ENCODE measurements at regions not wholly inside any gene's neighbourhood (a gene's known extent, or its start where the extent isn't known, plus 50 kb on each side); places are given as distances from the start of the nearest gene placed in this dataset.
"Not testable (repeated sequence)": the region's sequence is repeated elsewhere in the genome, so short reads cannot be mapped to it uniquely, and the experiment has no call there.

GRCh38 chr1:72438270-72438669 is 155.9 kb upstream of the NEGR1 start:
- DNase-seq (ENCODE audit: low spot score) (no peak), FAIRE-seq (no peak)

GRCh38 chr1:72435025-72435424 is 152.7 kb upstream of the NEGR1 start:
- FAIRE-seq, result no peak

GRCh38 chr1:72434070-72434469 is 151.7 kb upstream of the NEGR1 start:
- DNase-seq (ENCODE audit: low spot score), result no peak

More at GRCh38 chr1:72435025-72435424, 152.7 kb upstream of the NEGR1 start:
- DNase-seq (ENCODE audit: low spot score), result no peak

GRCh38 chr1:72433591-72433990 is 151.3 kb upstream of the NEGR1 start:
- DNase-seq (ENCODE audit: low spot score), result no peak
- no peak for FAIRE-seq

More at GRCh38 chr1:72434070-72434469, 151.7 kb upstream of the NEGR1 start:
- FAIRE-seq, result no peak

GRCh38 chr1:72432645-72433267 is 150.4 kb upstream of the NEGR1 start:
- DNase-seq (ENCODE audit: low spot score) (no peak), FAIRE-seq (no peak)

GRCh38 chr1:72431810-72432209 is 149.5 kb upstream of the NEGR1 start:
- FAIRE-seq (no peak), DNase-seq (ENCODE audit: low spot score) (no peak)

- not testable (repeated sequence) for DNase-seq (ENCODE audit: low spot score); FAIRE-seq
These were observed 145.9 kb upstream of the NEGR1 start for GRCh38 chr1:72428276-72428675.

GRCh38 chr1:72419229-72419628 is 136.9 kb upstream of the NEGR1 start:
- FAIRE-seq (no peak), DNase-seq (ENCODE audit: low spot score) (no peak)

- no peak for DNase-seq (ENCODE audit: low spot score)
- FAIRE-seq, result no peak
These were observed 129.9 kb upstream of the NEGR1 start for GRCh38 chr1:72412286-72412685.

GRCh38 chr1:72399807-72400206 is 117.5 kb upstream of the NEGR1 start:
- no peak for DNase-seq (ENCODE audit: low spot score)
- FAIRE-seq, result no peak

- FAIRE-seq, result no peak
- peak; percentile 22 for DNase-seq (ENCODE audit: low spot score)
These were observed 115.4 kb upstream of the NEGR1 start for GRCh38 chr1:72397786-72398185.

- DNase-seq (ENCODE audit: low spot score) (no peak), FAIRE-seq (no peak)
These were observed 112.1 kb upstream of the NEGR1 start for GRCh38 chr1:72394457-72394856.

GRCh38 chr1:72379072-72379471 is 96.7 kb upstream of the NEGR1 start:
- no peak for DNase-seq (ENCODE audit: low spot score)
- FAIRE-seq, result no peak

- DNase-seq (ENCODE audit: low spot score) (no peak), FAIRE-seq (no peak)
These were observed 92.9 kb upstream of the NEGR1 start for GRCh38 chr1:72375226-72375625.

GRCh38 chr1:72371259-72372035 is 89.1 kb upstream of the NEGR1 start:
- DNase-seq (ENCODE audit: low spot score), result peak; percentile 2
- FAIRE-seq, result no peak

- not testable (repeated sequence) for DNase-seq (ENCODE audit: low spot score); FAIRE-seq
These were observed 88.5 kb upstream of the NEGR1 start for GRCh38 chr1:72370836-72371235.

GRCh38 chr1:72369069-72369757 is 86.9 kb upstream of the NEGR1 start:
- DNase-seq (ENCODE audit: low spot score), result no peak
- FAIRE-seq, result no peak

- peak; percentile 6 for DNase-seq (ENCODE audit: low spot score)
- FAIRE-seq, result no peak
These were observed 84.1 kb upstream of the NEGR1 start for GRCh38 chr1:72366466-72366865.

GRCh38 chr1:72365693-72366092 is 83.4 kb upstream of the NEGR1 start:
- FAIRE-seq (no peak), DNase-seq (ENCODE audit: low spot score) (no peak)

- FAIRE-seq, result no peak
- no peak for DNase-seq (ENCODE audit: low spot score)
These were observed 80.2 kb upstream of the NEGR1 start for GRCh38 chr1:72362538-72362937.

- FAIRE-seq (no peak), DNase-seq (ENCODE audit: low spot score) (no peak)
These were observed 75.1 kb upstream of the NEGR1 start for GRCh38 chr1:72357411-72357810.

- no peak for FAIRE-seq
- DNase-seq (ENCODE audit: low spot score), result no peak
These were observed 73.6 kb upstream of the NEGR1 start for GRCh38 chr1:72355899-72356298.
